ENCODE measurements at regions not wholly inside any gene's neighbourhood (a gene's known extent, or its start where the extent isn't known, plus 50 kb on each side); places are given as distances from the start of the nearest gene placed in this dataset.
"Not testable (repeated sequence)": the region's sequence is repeated elsewhere in the genome, so short reads cannot be mapped to it uniquely, and the experiment has no call there.

DNA sequence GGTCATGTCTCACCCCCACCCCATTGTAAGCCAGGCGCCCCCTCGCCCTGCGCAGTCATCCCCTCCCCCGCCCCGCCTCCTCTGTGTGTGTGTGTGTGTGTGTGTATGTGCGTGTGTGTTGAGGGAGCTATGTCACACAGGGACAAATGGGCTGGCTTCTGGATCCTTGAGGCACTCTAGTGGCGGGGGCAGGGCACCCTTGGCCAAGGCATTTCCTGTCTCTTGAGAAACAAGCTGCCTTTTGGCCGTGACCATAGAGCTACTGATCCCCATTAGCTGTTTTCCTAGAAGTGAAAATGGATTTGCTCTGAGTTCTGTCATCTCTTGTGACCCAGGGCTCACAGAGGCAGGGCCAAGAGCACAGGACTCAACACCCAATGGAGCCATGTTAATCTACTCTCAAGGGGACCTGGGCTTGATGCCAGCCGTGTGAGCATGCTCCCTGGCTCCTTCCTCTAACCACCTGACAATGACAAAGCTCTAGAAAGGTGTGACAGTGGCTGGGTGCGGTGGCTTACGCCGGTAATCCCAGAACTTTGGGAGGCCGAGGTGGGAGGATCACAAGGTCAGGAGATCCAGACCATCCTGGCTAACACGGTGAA is 162.5 kb upstream of the BCOR start:
- no peak for DNase-seq (ENCODE audit: low read depth in 2 of 3, low spot score in 2 of 3)

DNA sequence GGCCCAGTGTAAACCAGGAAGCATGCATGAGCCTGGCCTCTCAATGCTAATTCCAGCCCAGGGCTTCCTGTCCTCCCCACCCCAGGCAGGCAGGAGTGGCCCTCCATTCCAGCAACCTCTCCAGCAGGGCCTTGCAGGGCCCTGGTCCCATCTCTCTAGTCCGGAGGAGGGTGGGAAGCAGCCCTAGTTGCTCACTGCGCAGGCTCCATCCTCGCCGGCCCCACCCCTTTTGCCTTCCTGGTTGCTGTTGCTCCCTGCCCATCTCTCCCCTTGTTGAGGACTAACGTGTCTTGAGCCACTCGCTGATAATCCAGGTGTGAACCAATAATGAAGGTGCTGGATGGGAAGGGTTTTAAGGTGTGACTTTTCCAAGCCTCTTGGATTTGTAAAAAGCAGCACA is 161.2 kb upstream of the BCOR start:
- DNase-seq (ENCODE audit: low read depth in 2 of 3, low spot score in 2 of 3), result no peak

DNA sequence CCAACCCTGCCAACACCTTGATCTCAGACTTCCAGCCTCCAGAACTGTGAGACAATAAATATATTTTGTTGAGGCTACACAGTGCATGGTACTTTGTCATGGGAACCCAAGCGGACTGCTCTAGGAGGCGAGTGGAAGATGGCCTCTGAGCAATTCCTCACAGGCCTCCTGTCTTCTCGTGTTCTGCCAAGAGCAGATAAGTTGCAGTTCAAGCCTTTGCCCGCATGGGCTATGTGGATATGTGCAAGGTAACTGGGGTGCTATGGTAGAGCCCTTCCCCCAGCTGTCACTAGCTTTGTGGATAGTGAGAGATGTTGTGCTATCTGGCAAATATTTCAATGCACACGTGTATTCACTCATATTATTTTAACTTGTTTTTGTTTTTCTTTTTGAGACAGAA is 156.0 kb upstream of the BCOR start:
- no peak for DNase-seq (ENCODE audit: low read depth in 2 of 3, low spot score in 2 of 3)

DNA sequence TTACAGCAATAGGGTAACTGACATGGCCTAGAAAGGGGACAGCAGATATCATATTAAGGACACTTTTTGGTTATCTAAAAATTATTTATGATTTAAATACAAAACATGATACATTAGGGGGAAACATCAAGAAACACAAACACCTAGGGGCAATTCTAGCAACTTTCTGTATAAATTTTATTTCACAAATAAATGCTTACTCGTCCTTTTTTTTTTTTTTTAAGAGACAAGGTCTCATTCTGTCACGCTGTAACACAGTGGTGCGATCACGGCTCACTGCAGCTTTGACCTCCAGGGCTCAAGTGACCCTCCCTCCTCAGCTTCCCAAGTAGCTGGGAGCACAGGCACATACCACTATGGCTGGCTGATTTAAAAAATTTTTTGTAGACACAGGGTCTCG is 151.8 kb upstream of the BCOR start:
- DNase-seq (ENCODE audit: low read depth in 2 of 3, low spot score in 2 of 3), result no peak

GRCh38 chrX:40248822-40249221 is 151.1 kb upstream of the BCOR start:
- DNase-seq (ENCODE audit: low read depth in 2 of 3, low spot score in 2 of 3), result no peak

DNA sequence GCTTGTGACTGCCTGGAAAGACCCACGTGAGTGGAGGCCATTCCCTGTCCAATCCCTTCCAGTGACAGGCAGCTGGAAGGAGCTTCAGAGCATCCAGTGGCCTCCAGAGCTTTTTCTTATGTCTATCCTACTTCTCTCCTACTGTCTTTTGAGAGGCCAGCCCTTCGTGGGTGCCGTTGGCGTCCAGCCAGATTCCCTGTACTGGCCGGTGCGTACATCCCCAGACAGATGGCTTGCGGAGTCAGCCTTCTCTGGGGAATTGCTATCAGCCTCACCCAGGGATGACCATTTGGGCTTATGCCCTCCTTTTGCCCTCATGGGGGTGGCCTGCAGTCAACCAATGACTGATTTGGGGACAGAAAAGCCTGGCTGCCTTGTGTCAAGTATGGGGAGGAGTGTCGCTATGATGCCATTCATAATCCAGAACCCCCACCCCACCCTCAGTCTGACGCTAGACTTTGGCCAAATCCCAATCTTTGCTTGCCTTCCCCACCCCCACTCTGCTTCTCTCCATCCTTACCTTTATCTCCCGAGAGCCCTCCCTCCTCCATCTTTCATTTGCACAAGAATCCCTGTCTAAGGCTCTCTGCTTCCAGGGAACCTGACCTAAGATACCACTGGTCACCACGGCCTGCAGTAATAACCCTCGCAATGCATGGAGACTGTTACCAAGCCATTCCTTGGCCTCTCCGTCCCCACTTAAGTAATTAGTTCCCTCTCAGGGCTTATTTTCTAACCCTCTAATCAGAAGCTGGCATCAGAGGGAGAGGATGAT is 150.3 kb upstream of the BCOR start:
- no peak for DNase-seq (ENCODE audit: low read depth in 2 of 3, low spot score in 2 of 3)

- no peak for DNase-seq (ENCODE audit: low read depth in 2 of 3, low spot score in 2 of 3)
Measured at GRCh38 chrX:40247382-40247781, 149.6 kb upstream of the BCOR start.

DNA sequence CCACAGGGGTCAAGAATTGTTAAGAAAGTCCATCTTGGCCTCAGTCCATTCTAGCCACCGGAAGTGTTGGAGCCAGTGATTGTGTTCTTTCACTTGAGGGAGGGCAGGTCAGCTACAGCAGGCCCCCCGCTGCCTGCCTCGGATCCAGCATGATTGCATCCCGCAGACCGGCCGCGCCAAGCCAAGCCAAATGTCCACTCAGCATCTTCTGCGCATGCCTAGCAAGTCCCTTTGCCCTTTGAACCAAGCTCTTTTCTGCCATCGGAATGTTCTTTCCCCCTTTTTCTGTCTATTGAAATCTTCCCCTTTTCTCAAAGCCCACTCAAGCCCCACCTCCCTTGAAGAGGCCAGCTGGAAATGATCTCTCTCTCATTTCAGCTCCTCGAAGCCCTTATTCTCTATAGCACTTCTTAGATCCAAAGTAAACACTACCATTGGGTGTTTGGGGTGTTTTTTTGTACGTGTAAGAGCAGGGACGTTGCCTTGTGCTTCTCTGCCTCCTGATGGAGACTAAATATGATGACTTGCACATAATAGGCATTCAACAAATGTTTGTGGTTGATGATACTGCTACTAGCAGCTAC is 147.8 kb upstream of the BCOR start:
- DNase-seq (ENCODE audit: low read depth in 2 of 3, low spot score in 2 of 3), result peak in 1 of 3 donors; percentile 42

GRCh38 chrX:40244980-40245379 is 147.2 kb upstream of the BCOR start:
- DNase-seq (ENCODE audit: low read depth in 2 of 3, low spot score in 2 of 3), result peak in 1 of 3 donors; percentile 39

GRCh38 chrX:40243755-40244515 is 146.2 kb upstream of the BCOR start:
- DNase-seq (ENCODE audit: low read depth in 2 of 3, low spot score in 2 of 3), result no peak

DNA sequence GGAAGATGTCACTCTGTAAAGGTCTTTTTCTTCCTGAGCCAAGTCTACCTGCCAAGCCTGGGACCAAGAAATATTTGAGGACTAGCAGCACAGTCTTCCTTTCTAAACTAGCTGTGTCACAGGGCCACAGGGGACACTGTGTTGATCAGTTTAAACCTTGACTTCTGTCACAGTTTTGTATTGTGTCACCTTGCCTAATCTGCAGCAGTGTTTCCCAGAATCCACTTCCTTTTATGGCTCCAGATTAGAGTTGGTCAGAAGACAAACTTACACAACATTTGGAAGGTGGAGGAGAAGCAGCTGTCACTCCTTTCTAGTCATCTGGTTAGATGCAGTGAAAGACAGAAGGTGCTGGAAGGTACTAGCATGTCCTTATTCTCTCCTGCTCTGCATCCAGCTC is 143.1 kb upstream of the BCOR start:
- DNase-seq (ENCODE audit: low read depth in 2 of 3, low spot score in 2 of 3), result no peak

DNA sequence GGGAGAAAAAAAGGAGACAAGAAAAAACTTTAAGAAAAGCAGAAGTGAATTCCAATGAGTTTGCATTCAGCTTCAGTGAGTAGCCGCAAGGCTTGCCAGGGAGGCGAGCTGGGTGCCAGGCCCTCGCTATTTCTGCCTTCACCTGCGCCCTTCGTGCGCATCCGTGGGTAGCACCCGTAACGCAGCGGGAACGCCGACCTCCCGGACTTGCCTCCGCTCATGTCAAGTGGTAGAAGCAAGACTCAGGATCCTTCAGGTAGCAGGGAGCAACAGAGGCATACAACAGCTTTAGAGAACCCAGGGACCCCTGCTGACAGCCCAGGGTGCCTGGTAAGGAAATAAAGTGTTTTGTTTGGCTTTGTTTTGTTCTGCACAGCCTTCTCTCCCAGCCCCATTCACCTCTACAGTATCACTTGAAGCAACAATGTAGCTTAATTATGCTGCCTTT is 140.0 kb upstream of the BCOR start:
- peak in 1 of 3 donors; percentile 52 for DNase-seq (ENCODE audit: low read depth in 2 of 3, low spot score in 2 of 3)

GRCh38 chrX:40230646-40231045 is 132.9 kb upstream of the BCOR start:
- no peak for DNase-seq (ENCODE audit: low read depth in 2 of 3, low spot score in 2 of 3)

DNA sequence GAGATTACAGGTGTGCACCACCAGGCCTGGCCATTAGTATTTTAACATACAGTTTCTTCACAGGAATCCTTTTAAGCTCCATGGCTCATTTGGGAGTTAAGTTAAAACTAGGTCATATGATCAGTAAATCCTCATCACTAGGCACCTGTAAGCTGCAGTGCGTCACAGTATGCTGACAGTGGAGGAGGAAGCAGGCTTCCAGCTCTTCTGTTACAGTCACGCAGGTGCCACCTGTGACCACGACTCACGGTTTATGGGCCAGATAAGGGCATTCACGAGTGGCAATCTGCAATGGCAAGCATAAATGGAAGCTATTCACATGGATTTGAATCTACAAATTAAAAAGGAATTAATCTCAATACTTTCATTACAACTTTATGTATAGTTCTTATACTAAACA is 129.4 kb upstream of the BCOR start:
- no peak for DNase-seq (ENCODE audit: low read depth in 2 of 3, low spot score in 2 of 3)

DNA sequence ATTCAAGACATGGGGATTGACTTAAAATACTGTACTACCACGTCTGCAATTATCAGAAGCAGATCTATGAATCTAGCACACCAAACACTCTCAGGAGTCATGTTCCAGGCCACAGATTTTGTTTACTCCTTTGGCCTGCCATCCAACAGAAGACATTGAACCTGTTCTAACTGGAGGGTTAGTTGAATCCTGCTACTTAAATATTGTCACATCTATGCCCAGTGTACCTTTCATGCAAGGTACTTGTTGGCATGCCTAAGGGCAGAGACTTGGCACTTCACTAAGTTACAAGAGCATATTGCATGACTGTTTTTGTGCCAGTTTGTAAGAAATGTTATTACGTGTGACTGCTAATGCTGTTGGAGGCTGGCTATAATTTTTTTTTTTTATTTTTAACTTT is 126.9 kb upstream of the BCOR start:
- no peak for DNase-seq (ENCODE audit: low read depth in 2 of 3, low spot score in 2 of 3)

DNA sequence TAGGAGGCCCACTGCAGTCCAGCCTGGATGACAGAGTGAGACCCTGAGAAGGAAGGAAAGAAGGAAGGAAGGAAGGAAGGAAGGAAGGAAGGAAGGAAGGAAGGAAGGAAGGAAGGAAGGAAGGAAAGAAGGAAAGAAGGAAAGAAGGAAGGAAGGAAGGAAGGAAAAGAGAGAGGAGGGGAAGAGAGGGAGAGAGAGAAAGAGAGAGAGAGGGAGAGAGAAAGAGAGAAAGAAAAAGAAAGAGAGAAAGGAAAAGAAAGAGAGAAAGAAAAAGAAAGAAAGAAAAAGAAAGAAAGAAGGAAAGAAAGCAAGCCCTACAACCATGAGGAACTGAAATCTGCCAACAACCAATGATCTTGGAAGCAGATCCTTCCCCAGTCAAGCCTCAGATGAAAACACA is 124.9 kb upstream of the BCOR start:
- not testable (repeated sequence) for DNase-seq (ENCODE audit: low read depth in 2 of 3, low spot score in 2 of 3)

GRCh38 chrX:40213092-40213491 is 115.3 kb upstream of the BCOR start:
- no peak for DNase-seq (ENCODE audit: low read depth in 2 of 3, low spot score in 2 of 3)

GRCh38 chrX:40209951-40210617 is 112.3 kb upstream of the BCOR start:
- no peak for DNase-seq (ENCODE audit: low read depth in 2 of 3, low spot score in 2 of 3)

GRCh38 chrX:40207626-40208025 is 109.9 kb upstream of the BCOR start:
- DNase-seq (ENCODE audit: low read depth in 2 of 3, low spot score in 2 of 3), result peak in 1 of 3 donors; percentile 26

GRCh38 chrX:40205471-40205870 is 107.7 kb upstream of the BCOR start:
- DNase-seq (ENCODE audit: low read depth in 2 of 3, low spot score in 2 of 3), result no peak

- peak in 1 of 3 donors; percentile 54 for DNase-seq (ENCODE audit: low read depth in 2 of 3, low spot score in 2 of 3)
Measured at GRCh38 chrX:40202456-40202855, 104.7 kb upstream of the BCOR start.

Measured in hematopoietic multipotent progenitor cell (in vitro differentiated cells).